Osteoblast (primary cell): ENCODE measurements at regions not wholly inside any gene's neighbourhood (a gene's known extent, or its start where the extent isn't known, plus 50 kb on each side); places are given as distances from the start of the nearest gene placed in this dataset.

Experiments
- DNase-seq: peaks from one replicate; pipeline ENCODE4 v3.0.0; 2011; ENCODE audit warnings: low spot score, mixed read lengths; ENCODE audit not compliant: insufficient read length; ENCODE audit errors: missing footprints
- H2AFZ ChIP-seq: 2 replicates; pipeline ENCODE4 v1.6.0; 2011; ENCODE audit warnings: mild to moderate bottlenecking, low read length
- H3K27ac ChIP-seq: 2 replicates; pipeline ENCODE4 v1.5.1; 2011; ENCODE audit warnings: mild to moderate bottlenecking, low read depth, low read length, moderate library complexity
- H3K27me3 ChIP-seq: 2 replicates; pipeline ENCODE4 v1.6.0; 2012; ENCODE audit warnings: mild to moderate bottlenecking, control low read depth, inconsistent platforms, low read length, moderate library complexity; ENCODE audit not compliant: insufficient read depth
- H3K36me3 ChIP-seq: 2 replicates; pipeline ENCODE4 v1.5.1; 2011; ENCODE audit warnings: mild to moderate bottlenecking, low read length, control low read depth, moderate library complexity; ENCODE audit not compliant: insufficient read depth
- H3K4me1 ChIP-seq: 2 replicates; pipeline ENCODE4 v1.5.1; 2011; ENCODE audit warnings: mild to moderate bottlenecking, low read length, control low read depth, moderate library complexity; ENCODE audit not compliant: insufficient read depth
- H3K4me2 ChIP-seq: 2 replicates; pipeline ENCODE4 v1.6.0; 2011; ENCODE audit warnings: mild to moderate bottlenecking, low read length; ENCODE audit not compliant: insufficient read depth
- H3K4me3 ChIP-seq: fragments of 200-600 bp; sonication (generic); 3 replicates; pipeline ENCODE4 v1.5.1; 2012; ENCODE audit warnings: mild to moderate bottlenecking, low read length, inconsistent platforms; ENCODE audit not compliant: insufficient read depth
- H3K79me2 ChIP-seq: 2 replicates; pipeline ENCODE4 v1.6.0; 2012; ENCODE audit warnings: mild to moderate bottlenecking, low read length, control low read depth, inconsistent platforms; ENCODE audit not compliant: insufficient read depth
- H3K9me3 ChIP-seq: 2 replicates; pipeline ENCODE4 v1.5.1; 2011; ENCODE audit warnings: low read depth, low read length, control low read depth
- H4K20me1 ChIP-seq: 2 replicates; pipeline ENCODE4 v1.6.0; 2012; ENCODE audit warnings: mild to moderate bottlenecking, low read length, control low read depth; ENCODE audit not compliant: insufficient read depth
- CTCF ChIP-seq: IDR thresholded peaks from 2 replicates; pipeline ENCODE4 v1.5.1; 2011; ENCODE audit warnings: mild to moderate bottlenecking, low read depth, low read length, moderate library complexity; ENCODE audit errors: extremely low read depth

GRCh38 chr2:21915201-21915600 is 791.4 kb downstream of the TDRD15 start:
- Histone ChIP-seq H3K36me3 (no peaks in the 10 kb centered on the region), H3K79me2 (no peaks in the 10 kb centered on the region), H3K27ac (no peak overlapping the region), H3K9me3 (no peaks in the 10 kb centered on the region), H2AFZ (no peak overlapping the region), H4K20me1 (no peaks in the 10 kb centered on the region), H3K27me3 (no peaks in the 10 kb centered on the region), H3K4me3 (no peak overlapping the region), H3K4me1 (no peaks in the 10 kb centered on the region), H3K4me2 (no peak overlapping the region)
- DNase-seq, result no peak
- no peak for TF ChIP-seq CTCF

- H3K9me3 ChIP-seq, result no peaks in the 10 kb centered on the region
- no peaks in the 10 kb centered on the region for H3K36me3 ChIP-seq
- H3K79me2 ChIP-seq, result no peaks in the 10 kb centered on the region
- no peaks in the 10 kb centered on the region for H4K20me1 ChIP-seq
- no peak for TF ChIP-seq CTCF
- H3K27me3 ChIP-seq, result no peaks in the 10 kb centered on the region
- no peak overlapping the region for H3K4me3 ChIP-seq
- H2AFZ ChIP-seq, result no peak overlapping the region
- no peak overlapping the region for H3K4me2 ChIP-seq
- H3K27ac ChIP-seq, result no peak overlapping the region
- no peaks in the 10 kb centered on the region for H3K4me1 ChIP-seq
- no peak for DNase-seq
These were observed 793.3 kb downstream of the TDRD15 start for GRCh38 chr2:21916934-21917522.

- Histone ChIP-seq H3K27me3 (no peaks in the 10 kb centered on the region), H2AFZ (no peak overlapping the region), H3K4me3 (no peak overlapping the region), H4K20me1 (no peaks in the 10 kb centered on the region), H3K4me2 (no peak overlapping the region), H3K27ac (no peak overlapping the region), H3K79me2 (no peaks in the 10 kb centered on the region), H3K36me3 (no peaks in the 10 kb centered on the region), H3K4me1 (no peaks in the 10 kb centered on the region), H3K9me3 (no peaks in the 10 kb centered on the region)
- TF ChIP-seq CTCF, result no peak
- no peak for DNase-seq
These were observed 797.0 kb downstream of the TDRD15 start for GRCh38 chr2:21920721-21921120.

- H3K36me3 ChIP-seq, result no peaks in the 10 kb centered on the region
- no peaks in the 10 kb centered on the region for H4K20me1 ChIP-seq
- H3K4me3 ChIP-seq, result no peak overlapping the region
- no peaks in the 10 kb centered on the region for H3K4me1 ChIP-seq
- peaks cover 4% of the 10 kb centered on the region for H3K9me3 ChIP-seq
- H3K27ac ChIP-seq, result no peak overlapping the region
- no peaks in the 10 kb centered on the region for H3K27me3 ChIP-seq
- no peak overlapping the region for H3K4me2 ChIP-seq
- H3K79me2 ChIP-seq, result no peaks in the 10 kb centered on the region
- DNase-seq, result no peak
- H2AFZ ChIP-seq, result no peak overlapping the region
- no peak for TF ChIP-seq CTCF
These were observed 801.0 kb downstream of the TDRD15 start for GRCh38 chr2:21924640-21925285.
